ENCODE measurements at regions not wholly inside any gene's neighbourhood (a gene's known extent, or its start where the extent isn't known, plus 50 kb on each side); places are given as distances from the start of the nearest gene placed in this dataset.

DNA sequence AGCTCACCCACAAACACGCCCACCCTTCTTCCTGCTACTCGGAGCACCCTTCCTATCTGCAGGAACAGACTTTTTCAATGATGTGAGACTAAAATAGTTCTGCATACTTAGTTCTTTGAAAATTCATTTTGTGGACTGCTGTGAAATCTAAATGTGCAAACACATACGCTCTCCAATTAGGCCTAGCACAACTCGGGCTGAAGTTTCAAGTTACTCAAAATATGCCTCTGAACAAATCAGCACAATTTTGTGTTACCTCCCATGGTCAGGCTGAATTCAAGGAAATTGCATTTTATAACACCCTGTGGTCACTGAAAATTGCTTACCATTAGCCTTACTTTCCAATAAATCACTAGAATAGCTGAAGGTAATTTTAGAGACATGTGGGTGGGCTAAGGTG is 323.8 kb upstream of the ADCY2 start:
- no peak overlapping the region for H3K27ac ChIP-seq
- no peak for TF ChIP-seq POLR2A (IDR thresholded peaks at IDR 0.05)
- TF ChIP-seq CTCF (IDR thresholded peaks at IDR 0.05): no peak
- intact Hi-C loops (cut with DNase I; ENCODE audit: low total_unique reads): no loop called here
- H3K9me3 ChIP-seq: no peaks in the 10 kb centered on the region
- no peaks in the 10 kb centered on the region for H3K4me1 ChIP-seq
- H3K27me3 ChIP-seq: no peaks in the 10 kb centered on the region
- no peaks in the 10 kb centered on the region for H3K36me3 ChIP-seq (ENCODE audit: low read depth, missing control alignments)
- H3K4me3 ChIP-seq: no peak overlapping the region
- DNase-seq: no peak
- 58 to 61% methylated on average over 4 of the region's 4 CpGs for WGBS, 2 donors

DNA sequence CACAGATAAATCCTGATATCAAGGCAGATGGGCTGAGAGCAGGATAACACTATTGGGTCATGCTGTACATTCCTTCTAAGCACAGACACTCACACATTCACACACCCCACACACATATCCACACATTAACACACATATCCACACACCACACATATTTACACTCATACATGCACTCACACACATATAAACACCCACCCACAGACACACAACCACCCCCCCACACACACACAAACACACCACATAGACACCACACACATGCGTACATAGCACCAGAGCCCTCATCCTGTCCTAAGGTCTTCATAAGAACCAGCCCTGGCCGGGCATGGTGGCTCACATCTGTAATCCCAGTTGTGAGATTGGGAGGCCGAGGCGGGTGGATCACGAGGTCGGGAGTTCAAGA is 322.3 kb upstream of the ADCY2 start:
- Histone ChIP-seq H3K4me1 (no peaks in the 10 kb centered on the region), H3K36me3 (ENCODE audit: low read depth, missing control alignments) (no peaks in the 10 kb centered on the region), H3K27me3 (no peaks in the 10 kb centered on the region), H3K9me3 (no peaks in the 10 kb centered on the region), H3K4me3 (no peak overlapping the region), H3K27ac (no peak overlapping the region)
- TF ChIP-seq CTCF (IDR thresholded peaks at IDR 0.05) (no peak), POLR2A (IDR thresholded peaks at IDR 0.05) (no peak)
- intact Hi-C loops (cut with DNase I; ENCODE audit: low total_unique reads): no loop called here
- no peak for DNase-seq
- 94 to 100% methylated on average over 6 of the region's 6 CpGs for WGBS, 2 donors

DNA sequence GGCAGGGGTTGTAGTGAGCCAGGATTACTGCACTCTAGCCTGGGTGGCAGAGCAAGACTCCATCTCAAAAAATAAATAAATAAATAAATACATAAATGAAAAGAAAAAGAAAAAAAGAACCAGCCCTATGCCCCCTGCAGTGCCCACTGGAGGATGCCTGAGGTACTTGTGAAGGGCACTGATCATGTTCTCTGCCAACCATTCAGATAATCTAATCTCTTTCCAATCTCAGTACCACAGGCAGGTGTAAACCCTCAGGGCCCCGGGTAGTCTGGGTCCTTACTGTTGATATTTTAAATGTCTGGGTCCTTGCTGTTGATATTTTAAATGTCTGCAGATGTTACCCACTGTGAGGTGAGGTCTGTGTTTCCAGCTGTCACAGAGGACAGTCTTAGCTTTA is 321.8 kb upstream of the ADCY2 start:
- Histone ChIP-seq H3K4me1 (no peaks in the 10 kb centered on the region), H3K4me3 (no peak overlapping the region), H3K27ac (no peak overlapping the region), H3K9me3 (no peaks in the 10 kb centered on the region), H3K36me3 (ENCODE audit: low read depth, missing control alignments) (no peaks in the 10 kb centered on the region), H3K27me3 (no peaks in the 10 kb centered on the region)
- WGBS, 2 donors: 50 to 57% methylated on average over 1 of the region's 1 CpG
- intact Hi-C loops (cut with DNase I; ENCODE audit: low total_unique reads): no loop called here
- TF ChIP-seq POLR2A (IDR thresholded peaks at IDR 0.05): no peak
- peak in 1 of 3 experiments; percentile 31 for TF ChIP-seq CTCF (IDR thresholded peaks at IDR 0.05)
- no peak for DNase-seq

- intact Hi-C loops (cut with DNase I; ENCODE audit: low total_unique reads): no loop called here
- TF ChIP-seq POLR2A (IDR thresholded peaks at IDR 0.05) (no peak), CTCF (IDR thresholded peaks at IDR 0.05) (no peak)
- no peak overlapping the region for H3K4me3 ChIP-seq
- DNase-seq: no peak
- H3K9me3 ChIP-seq: no peaks in the 10 kb centered on the region
- no peaks in the 10 kb centered on the region for H3K27me3 ChIP-seq
- no peaks in the 10 kb centered on the region for H3K36me3 ChIP-seq (ENCODE audit: low read depth, missing control alignments)
- no peak overlapping the region for H3K27ac ChIP-seq
- 50 to 58% methylated on average over 1 of the region's 1 CpG for WGBS, 2 donors
- no peaks in the 10 kb centered on the region for H3K4me1 ChIP-seq
These were observed 320.5 kb upstream of the ADCY2 start for GRCh38 chr5:7075470-7075869.

- intact Hi-C loops (cut with DNase I; ENCODE audit: low total_unique reads): no loop called here
- 29 to 56% methylated on average over 3 to 6 of the region's 6 CpGs for WGBS, 2 donors
These were observed 317.8 kb upstream of the ADCY2 start for GRCh38 chr5:7078101-7078500.

More at GRCh38 chr5:7078101-7078500, 317.8 kb upstream of the ADCY2 start:
- no peaks in the 10 kb centered on the region for H3K4me1 ChIP-seq
- no peaks in the 10 kb centered on the region for H3K9me3 ChIP-seq
- TF ChIP-seq POLR2A (IDR thresholded peaks at IDR 0.05) (no peak), CTCF (IDR thresholded peaks at IDR 0.05) (no peak)
- no peak overlapping the region for H3K4me3 ChIP-seq
- no peak for DNase-seq
- H3K27ac ChIP-seq: no peak overlapping the region
- no peaks in the 10 kb centered on the region for H3K27me3 ChIP-seq
- H3K36me3 ChIP-seq (ENCODE audit: low read depth, missing control alignments): no peaks in the 10 kb centered on the region
